ENCODE measurements at regions not wholly inside any gene's neighbourhood (a gene's known extent, or its start where the extent isn't known, plus 50 kb on each side); places are given as distances from the start of the nearest gene placed in this dataset.

DNA sequence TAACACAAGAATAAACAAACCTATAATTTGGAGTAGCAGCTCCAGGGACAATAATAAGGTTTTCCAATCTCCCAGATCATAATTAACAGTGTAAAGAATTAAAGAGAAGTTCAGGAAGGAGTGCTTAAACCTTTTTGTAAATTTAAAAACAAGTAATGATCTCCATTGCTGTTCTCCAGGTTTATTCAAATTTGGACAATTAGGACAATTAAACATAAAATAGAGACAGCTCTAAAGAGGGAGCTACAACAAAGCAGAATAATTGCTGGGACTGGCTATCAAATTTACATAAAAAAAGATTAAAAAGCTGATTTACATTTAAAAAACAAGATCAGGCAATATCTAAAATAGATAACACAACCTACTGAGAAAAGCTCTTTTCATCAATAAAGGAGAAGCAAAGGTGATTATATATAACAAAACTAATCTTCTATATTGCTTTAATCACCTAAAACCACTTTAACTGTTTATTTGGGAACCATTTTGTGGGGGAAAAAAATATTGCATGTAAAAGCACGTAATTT is 80.1 kb upstream of the CREB1 start:
- TF ChIP-seq, protein P1, sequence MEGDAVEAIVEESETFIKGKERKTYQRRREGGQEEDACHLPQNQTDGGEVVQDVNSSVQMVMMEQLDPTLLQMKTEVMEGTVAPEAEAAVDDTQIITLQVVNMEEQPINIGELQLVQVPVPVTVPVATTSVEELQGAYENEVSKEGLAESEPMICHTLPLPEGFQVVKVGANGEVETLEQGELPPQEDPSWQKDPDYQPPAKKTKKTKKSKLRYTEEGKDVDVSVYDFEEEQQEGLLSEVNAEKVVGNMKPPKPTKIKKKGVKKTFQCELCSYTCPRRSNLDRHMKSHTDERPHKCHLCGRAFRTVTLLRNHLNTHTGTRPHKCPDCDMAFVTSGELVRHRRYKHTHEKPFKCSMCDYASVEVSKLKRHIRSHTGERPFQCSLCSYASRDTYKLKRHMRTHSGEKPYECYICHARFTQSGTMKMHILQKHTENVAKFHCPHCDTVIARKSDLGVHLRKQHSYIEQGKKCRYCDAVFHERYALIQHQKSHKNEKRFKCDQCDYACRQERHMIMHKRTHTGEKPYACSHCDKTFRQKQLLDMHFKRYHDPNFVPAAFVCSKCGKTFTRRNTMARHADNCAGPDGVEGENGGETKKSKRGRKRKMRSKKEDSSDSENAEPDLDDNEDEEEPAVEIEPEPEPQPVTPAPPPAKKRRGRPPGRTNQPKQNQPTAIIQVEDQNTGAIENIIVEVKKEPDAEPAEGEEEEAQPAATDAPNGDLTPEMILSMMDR (IDR thresholded peaks at IDR 0.05) = no peak
- TF ChIP-seq EZH2 (IDR thresholded peaks at IDR 0.05; ENCODE audit: borderline replicate concordance, insufficient read depth, low read depth, low read length, poor library complexity, severe bottlenecking) = no peak

All from B cell (primary cell).